Kidney capillary endothelial cell (primary cell): ENCODE measurements at regions not wholly inside any gene's neighbourhood (a gene's known extent, or its start where the extent isn't known, plus 50 kb on each side); places are given as distances from the start of the nearest gene placed in this dataset.

ENCODE experiments used
- DNase-seq: peaks from one replicate; pipeline ENCODE4 v3.0.0-alpha.2; 2018; ENCODE audit warnings: low spot score

GRCh38 chr4:13054420-13054970, 429.6 kb downstream of the RAB28 start:
- no peak for DNase-seq

GRCh38 chr4:13047591-13047990, 436.5 kb downstream of the RAB28 start:
- no peak for DNase-seq

- no peak for DNase-seq
These were observed 447.3 kb downstream of the RAB28 start for GRCh38 chr4:13036841-13037240.

GRCh38 chr4:13032936-13033335, 451.2 kb downstream of the RAB28 start:
- no peak for DNase-seq

GRCh38 chr4:13024147-13025105, 459.7 kb downstream of the RAB28 start:
- DNase-seq, result no peak

GRCh38 chr4:13007802-13008470, 476.2 kb downstream of the RAB28 start:
- no peak for DNase-seq

GRCh38 chr4:12993923-12994322, 490.2 kb downstream of the RAB28 start:
- no peak for DNase-seq

- DNase-seq, result no peak
These were observed 496.9 kb downstream of the RAB28 start for GRCh38 chr4:12987284-12987683.

- DNase-seq, result no peak
These were observed 504.3 kb downstream of the RAB28 start for GRCh38 chr4:12979797-12980196.

- no peak for DNase-seq
These were observed 505.8 kb downstream of the RAB28 start for GRCh38 chr4:12978310-12978709.

GRCh38 chr4:12975511-12975910, 508.6 kb downstream of the RAB28 start:
- no peak for DNase-seq

GRCh38 chr4:12973522-12973921, 510.6 kb downstream of the RAB28 start:
- DNase-seq, result no peak

GRCh38 chr4:12968345-12968744, 515.8 kb downstream of the RAB28 start:
- no peak for DNase-seq

GRCh38 chr4:12966726-12967125, 517.4 kb downstream of the RAB28 start:
- DNase-seq, result no peak

- no peak for DNase-seq
These were observed 518.8 kb downstream of the RAB28 start for GRCh38 chr4:12965334-12965733.

GRCh38 chr4:12963912-12964311, 520.2 kb downstream of the RAB28 start:
- DNase-seq, result no peak

- no peak for DNase-seq
These were observed 520.8 kb downstream of the RAB28 start for GRCh38 chr4:12963291-12963690.

GRCh38 chr4:12961713-12962112, 522.4 kb downstream of the RAB28 start:
- no peak for DNase-seq

GRCh38 chr4:12958436-12958835, 525.7 kb downstream of the RAB28 start:
- no peak for DNase-seq

- no peak for DNase-seq
These were observed 527.0 kb downstream of the RAB28 start for GRCh38 chr4:12957108-12957507.

- DNase-seq, result no peak
These were observed 528.1 kb downstream of the RAB28 start for GRCh38 chr4:12956026-12956425.

- DNase-seq, result no peak
These were observed 534.2 kb downstream of the RAB28 start for GRCh38 chr4:12949719-12950490.
